OCI-LY1 (cell line): ENCODE measurements at regions not wholly inside any gene's neighbourhood (a gene's known extent, or its start where the extent isn't known, plus 50 kb on each side); places are given as distances from the start of the nearest gene placed in this dataset.

Experiments
- CTCF ChIP-seq: fragments of 200-600 bp; sonication (generic), shearing (Covaris generic); IDR thresholded peaks from 2 replicates; pipeline ENCODE4 v1.5.1; 2017; ENCODE audit warnings: mild to moderate bottlenecking, antibody characterized with exemption, low read length, moderate library complexity, mixed read lengths
- EZH2 ChIP-seq: fragments of 200-600 bp; sonication (generic), shearing (Covaris generic); IDR thresholded peaks from 2 replicates; pipeline ENCODE4 v1.8.0; 2017; ENCODE audit warnings: borderline replicate concordance, mixed run types, mild to moderate bottlenecking, antibody characterized with exemption, low read length, moderate library complexity, mixed read lengths

DNA sequence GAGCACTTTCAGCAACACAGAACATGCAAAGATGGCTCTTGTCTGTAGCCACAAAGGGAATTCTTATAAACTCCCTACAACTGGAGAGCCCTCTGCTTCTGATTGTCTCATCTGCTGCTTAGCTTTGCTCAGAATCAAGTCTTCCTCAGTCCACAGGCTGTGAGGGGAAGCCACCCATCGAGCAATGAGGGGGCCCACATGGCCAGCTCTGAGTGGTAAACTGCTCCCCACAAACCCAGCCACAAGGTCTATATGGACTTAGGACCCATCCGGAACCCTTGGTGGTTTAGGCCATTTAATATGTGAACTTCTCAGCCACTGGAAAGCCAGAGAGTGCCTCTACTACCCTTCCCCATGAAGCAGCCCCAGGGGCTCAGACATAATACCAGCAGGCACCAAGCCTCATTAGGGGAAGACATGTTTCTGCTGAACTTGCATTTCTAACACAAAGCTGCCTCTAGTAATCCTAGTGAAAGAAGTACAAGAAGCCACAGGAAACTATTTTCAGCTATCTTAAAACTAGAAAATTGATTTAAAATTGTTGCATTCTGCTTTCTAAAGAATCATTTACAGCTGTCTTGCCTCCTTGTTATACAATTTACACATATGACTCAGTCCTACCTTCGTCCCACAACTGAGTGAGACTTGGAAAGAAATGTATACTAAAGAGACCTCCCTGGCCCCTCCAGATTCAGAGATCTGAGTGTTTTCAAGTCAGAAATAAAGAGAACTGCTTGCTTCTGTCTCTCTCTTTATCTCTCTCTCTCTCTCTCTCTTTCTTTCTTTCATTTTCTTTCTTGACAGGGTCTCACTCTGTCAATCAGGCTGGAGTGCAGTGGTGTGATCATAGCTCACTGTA, 90.2 kb downstream of the ESM1 start:
- TF ChIP-seq EZH2 (no peak), CTCF (no peak)
